SH-SY5Y (cell line): ENCODE measurements at regions not wholly inside any gene's neighbourhood (a gene's known extent, or its start where the extent isn't known, plus 50 kb on each side); places are given as distances from the start of the nearest gene placed in this dataset.

ENCODE experiments used
- GATA2 ChIP-seq: IDR thresholded peaks from 2 replicates; pipeline ENCODE4 v1.6.1; 2011; ENCODE audit warnings: mild to moderate bottlenecking, low read depth, low read length
- GATA3 ChIP-seq: IDR thresholded peaks from 2 replicates; pipeline ENCODE4 v1.6.1; 2011; ENCODE audit warnings: low read depth, mild to moderate bottlenecking, low read length, moderate library complexity

- no peak for TF ChIP-seq GATA2
Observed at GRCh38 chr2:234218266-234219045, 168.0 kb downstream of the SPP2 start.

DNA sequence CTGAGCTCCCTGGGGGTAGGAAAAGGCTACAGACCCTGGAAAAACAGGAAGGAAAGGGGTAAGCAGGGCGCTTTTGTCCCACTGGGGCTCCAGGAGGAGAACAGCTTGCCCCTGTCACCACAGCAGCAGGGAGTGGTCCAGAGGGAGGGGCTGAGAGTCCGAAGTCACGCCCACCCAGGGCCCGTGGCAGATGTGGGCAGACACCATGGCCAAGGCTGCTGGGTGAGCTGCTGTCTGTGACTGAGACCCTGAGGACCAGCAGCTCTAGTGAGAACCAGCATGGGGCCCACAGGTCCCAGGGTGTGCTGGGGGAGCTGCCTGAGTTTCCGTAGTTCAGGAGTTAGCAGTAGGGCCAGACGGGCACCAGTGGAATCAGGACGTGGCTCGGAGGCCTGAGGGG is 162.0 kb downstream of the SPP2 start:
- no peak for TF ChIP-seq GATA3
- no peak for TF ChIP-seq GATA2

- no peak for TF ChIP-seq GATA2
- TF ChIP-seq GATA3: no peak
Observed at GRCh38 chr2:234211797-234212196, 161.3 kb downstream of the SPP2 start.

DNA sequence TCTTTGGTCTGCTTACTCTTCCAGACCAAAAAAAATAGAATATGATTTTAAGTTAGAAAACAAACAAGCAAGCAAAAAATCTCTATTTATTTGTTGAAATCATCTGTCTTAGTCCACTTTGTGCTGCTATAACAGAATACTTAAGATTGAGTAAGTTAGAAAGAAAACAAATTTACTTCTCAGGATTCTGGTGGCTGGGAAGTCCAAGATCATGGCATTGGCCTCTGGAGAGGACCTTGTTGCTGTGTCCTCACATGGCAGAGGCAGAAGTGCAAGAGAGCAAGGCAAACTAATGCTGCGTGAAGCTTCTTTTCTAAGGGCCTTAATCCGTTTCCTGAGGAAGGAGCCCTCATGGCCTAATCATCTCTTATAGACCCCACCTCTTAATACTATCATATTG is 156.2 kb downstream of the SPP2 start:
- no peak for TF ChIP-seq GATA3
- TF ChIP-seq GATA2: no peak

DNA sequence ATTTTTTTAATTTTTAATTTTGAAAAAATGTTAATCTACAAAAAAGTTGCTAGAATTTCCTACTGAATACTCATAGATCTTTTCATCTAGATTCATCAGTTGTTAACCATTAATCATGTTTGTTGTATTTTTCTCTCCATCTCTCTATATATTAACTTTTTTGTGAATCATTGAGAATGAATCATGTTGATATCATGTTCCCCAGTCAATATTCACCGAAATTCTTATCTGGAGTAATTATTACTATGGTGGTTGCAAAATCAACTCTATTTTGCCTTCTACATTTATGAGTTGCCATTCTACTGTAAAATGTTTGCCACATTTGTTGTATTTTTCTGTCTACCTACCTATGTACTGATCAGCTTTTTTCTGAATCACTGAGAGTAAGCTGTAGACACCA is 154.0 kb downstream of the SPP2 start:
- TF ChIP-seq GATA3: no peak
- no peak for TF ChIP-seq GATA2

DNA sequence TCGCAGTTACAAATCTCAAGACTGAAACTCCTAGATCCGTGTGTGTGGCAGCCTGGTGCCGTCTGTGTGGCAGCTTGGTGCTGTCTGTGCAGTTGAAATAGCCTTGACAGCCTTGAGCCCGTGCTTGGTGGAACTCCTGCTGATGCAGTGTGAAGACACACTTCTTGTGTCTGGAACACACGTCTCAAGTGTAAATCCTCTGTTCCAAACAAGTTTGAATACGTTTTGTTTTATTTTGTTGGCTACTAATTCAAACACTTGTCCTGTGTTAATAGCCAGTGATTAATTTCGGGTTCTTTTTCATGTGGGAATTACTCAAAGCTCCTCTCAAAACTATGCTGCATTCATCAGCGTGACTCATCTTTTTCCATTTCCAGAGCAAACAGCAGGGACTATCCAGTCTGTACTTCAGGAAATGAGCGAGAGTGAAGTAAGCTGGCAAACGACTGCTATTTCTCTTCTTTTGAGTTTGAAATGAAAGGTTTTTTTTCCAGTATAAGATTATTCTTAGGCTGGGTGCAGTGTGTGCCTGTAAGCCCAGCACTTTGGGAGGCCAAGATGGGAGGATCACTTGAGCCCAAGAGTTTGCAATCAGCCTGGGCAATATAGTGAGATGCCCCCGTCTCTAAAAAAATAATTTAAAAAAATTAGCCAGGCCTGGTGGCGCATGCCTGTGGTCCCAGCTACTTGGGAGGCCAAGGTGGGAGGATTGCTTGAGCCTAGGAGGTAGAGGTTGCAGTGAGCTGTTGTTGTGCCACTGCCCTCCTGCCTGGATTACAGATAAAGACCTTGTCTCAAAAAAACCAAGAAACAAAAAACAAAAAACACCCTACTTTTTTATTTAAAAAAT is 152.9 kb downstream of the SPP2 start:
- no peak for TF ChIP-seq GATA2

GRCh38 chr2:234202601-234203000 is 152.1 kb downstream of the SPP2 start:
- TF ChIP-seq GATA2 (no peak), GATA3 (no peak)

- TF ChIP-seq GATA2: no peak
- no peak for TF ChIP-seq GATA3
Observed at GRCh38 chr2:234199996-234200395, 149.5 kb downstream of the SPP2 start.

DNA sequence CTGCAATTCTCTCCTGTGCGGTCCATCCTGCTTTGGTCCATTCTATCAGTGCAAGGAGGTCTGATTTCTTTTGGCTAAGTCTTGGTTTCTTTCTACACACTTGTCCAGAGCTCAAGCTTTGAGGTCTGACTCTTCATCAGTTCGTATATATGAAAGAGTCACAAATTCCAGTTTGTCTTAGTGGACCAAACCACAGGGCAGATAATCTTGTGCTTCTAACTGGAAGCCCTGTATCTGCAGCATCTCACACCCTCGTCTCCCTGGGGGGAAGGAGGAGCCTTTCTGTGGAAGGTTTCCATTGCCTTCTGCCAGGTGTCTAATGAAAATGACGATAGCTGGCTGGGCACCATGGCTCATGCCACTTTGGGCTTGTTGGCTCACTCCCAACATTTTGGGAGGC is 148.5 kb downstream of the SPP2 start:
- TF ChIP-seq GATA2 (no peak), GATA3 (no peak)

DNA sequence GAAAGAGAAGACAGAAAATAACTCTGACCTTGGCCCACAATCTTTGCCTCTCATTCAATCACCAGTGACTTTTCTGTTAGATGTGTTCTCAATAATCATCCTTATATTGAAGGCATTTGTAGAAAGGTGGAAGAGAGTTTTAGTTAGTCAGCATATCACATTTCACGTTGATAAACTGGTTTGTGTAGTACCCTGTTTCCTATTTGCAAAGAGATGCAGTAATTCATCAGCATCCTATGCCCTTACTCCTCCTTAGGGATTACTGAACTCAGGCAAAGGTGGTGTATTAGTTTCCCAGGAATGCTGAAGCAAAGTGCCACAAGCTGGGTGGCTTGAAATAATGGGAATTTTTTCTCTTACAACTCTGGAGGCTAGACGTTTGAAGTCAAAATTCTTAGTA is 145.0 kb downstream of the SPP2 start:
- TF ChIP-seq GATA2 (no peak), GATA3 (no peak)

DNA sequence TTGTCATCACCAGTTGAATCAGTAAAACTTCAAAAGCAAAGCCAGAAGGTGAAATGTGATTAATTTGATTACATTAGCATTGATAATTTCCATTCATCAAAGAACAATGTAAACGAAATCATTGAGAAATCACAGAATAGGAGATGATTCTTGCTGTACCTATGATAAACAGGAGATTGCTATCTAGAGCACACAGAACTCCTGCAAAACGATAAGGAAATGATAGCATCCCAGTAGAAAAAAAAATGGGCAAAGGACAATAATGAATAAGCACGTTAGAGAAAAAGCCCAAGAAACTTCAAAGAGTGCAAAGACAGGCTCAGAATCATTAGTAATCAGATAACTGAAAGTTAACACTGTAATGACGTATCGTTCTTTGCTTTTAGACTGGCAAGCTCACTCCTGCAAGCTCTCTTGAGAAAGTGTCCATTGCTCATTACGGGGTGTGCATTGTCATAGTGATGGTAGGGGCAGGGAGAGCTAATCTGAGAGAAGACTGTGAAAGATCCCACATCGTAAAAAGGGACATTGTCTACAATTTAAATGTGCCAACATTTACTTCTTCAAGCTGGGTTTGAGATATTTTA is 143.6 kb downstream of the SPP2 start:
- no peak for TF ChIP-seq GATA2
- no peak for TF ChIP-seq GATA3

DNA sequence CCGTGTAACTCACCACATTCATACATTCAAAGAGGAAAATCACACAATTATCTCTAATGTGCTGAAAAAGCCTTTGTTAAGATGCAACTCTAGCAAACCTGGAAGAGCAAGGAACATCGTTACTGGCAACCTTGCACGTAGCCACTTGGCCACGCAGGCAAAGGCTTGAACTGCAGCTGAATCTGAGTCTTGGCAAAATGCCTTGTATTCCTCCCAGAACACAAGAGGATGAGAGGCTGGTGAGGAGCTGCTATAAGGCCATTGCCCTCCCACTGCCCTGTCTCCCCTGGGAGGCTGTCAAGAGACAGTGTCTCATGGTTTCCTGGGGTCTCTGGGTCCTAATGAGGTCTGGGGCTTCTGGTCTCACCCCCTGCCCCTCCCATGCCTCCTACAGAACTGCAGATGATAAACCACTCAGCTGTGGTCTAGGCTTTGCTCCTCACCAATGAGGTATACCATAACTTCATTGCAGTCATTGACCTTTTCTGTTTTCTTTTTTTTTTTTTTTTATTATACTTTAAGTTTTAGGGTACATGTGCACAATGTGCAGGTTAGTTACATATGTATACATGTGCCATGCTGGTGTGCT is 141.4 kb downstream of the SPP2 start:
- TF ChIP-seq GATA2 (no peak), GATA3 (no peak)

DNA sequence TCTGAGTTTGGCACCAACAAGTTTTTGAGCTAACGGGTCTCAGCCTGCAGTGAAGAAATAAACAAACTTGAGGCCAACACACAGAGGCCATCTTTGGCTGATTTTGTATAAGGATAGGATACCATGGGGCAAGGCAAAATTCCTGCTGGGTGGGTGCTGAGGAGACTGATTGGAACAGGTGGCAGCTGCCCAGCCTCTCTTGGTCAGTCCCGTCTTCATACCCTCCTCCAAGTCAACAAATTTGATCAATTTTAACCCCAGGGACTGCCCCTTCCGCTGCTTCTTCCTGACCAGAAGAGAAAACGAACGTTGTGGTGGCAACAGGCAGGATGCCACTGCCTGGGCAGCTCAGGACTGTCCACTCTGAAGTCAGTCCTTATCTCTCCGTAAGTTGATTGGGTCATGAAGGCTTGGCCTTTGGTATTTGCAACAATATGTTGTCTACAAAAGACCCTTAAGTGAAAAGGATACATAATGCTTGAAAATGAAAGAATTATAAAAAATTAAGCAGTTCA is 139.3 kb downstream of the SPP2 start:
- TF ChIP-seq GATA2 (no peak), GATA3 (no peak)

- TF ChIP-seq GATA2 (no peak), GATA3 (no peak)
Observed at GRCh38 chr2:234189230-234189629, 138.7 kb downstream of the SPP2 start.

DNA sequence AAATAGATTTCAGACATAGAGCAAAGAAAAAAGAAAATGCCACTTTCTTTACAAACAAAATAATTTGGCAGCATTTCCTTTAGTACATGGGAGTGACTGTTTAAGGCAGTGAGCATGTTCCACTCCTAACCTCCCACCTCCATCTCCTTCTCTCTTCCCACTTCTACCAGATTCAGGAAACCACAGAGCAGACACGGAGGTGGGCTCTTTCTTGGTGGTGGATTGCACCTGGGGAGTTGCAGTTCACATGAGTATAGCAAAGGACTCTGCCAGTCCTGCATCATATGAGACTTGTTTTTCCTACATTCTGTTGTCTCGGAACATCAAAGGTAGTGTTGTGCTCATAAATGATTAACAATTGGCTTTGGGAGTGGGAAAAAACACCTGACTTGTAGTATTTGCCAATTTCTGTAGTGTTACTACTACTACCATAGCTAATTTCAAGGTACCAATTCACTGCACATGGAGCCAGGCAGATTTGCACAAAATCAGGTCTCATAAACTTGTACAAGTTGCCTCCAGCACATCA is 137.2 kb downstream of the SPP2 start:
- TF ChIP-seq GATA2 (no peak), GATA3 (no peak)
